ENCODE measurements at regions not wholly inside any gene's neighbourhood (a gene's known extent, or its start where the extent isn't known, plus 50 kb on each side); places are given as distances from the start of the nearest gene placed in this dataset.
"Not testable (repeated sequence)": the region's sequence is repeated elsewhere in the genome, so short reads cannot be mapped to it uniquely, and the experiment has no call there.

DNA sequence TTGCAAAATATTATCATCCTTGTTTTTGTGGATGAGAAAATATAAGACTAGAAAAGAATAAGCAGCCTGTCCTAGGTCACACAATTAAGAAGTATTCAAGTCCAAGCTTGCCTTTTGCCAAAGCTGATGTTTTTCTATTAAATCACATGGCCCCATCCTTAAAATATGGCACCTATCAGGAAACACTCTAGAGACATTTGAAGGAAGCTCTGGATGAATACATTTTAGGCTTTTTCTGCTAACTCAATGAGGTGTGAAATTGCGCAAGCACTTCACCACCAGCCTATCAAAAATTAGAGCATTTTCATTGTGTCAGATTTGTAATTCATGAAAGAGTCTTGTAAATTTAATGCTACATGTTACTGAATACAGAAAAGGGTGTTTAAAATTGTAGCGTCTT lies 251.1 kb upstream of the MAD2L1 start:
- DNase-seq (ENCODE audit: low read depth in 3 of 3, low spot score in 2 of 3): no peak

DNA sequence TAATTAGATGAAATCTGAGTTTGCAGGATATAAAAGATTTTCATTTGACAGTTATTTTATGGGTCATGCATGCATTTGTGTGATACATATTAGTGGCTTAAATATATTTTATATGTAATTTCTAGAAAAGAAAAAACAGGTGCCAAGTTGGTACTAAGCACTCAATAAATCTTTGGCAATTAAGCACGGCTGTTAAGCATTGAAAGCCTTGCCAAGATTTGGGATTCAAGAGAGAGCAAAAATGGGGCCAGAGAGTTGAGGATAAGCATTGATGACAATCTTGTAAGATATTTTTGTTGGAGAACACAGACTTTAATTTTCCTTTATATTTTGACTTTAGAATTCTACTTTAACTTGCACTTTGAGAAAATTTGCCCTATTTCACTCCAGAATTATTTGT lies 249.8 kb upstream of the MAD2L1 start:
- no peak for DNase-seq (ENCODE audit: low read depth in 3 of 3, low spot score in 2 of 3)

DNA sequence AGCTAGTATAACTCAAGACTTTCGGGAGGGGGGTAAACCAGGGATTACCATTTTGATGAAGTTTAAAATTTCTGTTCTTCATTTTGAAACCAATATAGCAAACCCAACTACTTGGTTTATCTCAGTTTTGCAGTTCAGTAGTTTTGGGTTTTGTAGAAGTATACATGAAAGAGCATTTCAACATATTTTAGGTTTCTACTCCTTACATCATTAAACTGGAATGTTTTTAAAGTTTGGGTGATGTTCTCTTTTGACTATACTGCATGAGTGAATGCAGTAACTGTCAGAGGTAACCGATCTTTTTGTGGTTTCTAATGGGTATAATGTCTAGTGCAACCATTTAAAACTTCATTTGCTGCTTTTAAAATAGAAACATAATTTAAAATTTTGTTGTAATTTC lies 248.3 kb upstream of the MAD2L1 start:
- no peak for DNase-seq (ENCODE audit: low read depth in 3 of 3, low spot score in 2 of 3)

DNA sequence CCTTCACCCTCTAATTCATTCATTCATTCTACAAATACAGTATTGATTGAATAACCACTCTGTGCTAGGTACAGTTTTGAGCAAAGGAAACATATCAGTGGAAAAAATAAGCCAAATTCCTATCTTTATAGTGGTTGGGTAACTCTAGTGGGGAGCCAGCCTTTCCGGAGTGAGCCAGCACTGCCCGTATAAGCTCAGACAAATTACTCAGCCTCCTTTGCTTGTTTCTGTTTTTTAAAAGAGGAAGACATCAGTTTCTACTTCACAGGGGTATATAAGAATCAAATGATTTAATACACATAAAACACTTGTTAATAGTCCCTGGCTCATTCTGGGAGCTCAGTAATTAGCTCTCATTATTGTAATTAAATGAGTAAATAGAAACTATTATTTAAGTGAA lies 238.2 kb upstream of the MAD2L1 start:
- no peak for DNase-seq (ENCODE audit: low read depth in 3 of 3, low spot score in 2 of 3)

DNA sequence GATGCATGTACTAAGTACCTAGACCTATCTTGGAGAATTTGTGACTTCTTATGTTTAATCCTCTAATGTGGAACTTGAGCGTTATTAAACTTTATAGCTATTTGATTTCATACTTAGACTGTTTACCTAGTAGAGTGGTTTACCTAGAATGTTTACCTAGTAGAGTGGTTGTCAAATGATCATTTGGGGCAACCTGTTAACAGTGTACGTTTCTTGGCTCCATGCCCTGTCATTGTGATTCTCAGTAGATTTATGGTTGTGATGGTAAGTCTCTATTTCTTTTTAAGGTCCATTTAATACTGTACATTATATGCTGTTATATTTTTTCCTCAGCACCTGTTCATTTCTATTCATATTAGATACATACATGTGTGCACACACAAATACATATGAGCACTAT lies 233.0 kb upstream of the MAD2L1 start:
- DNase-seq (ENCODE audit: low read depth in 3 of 3, low spot score in 2 of 3): no peak

DNA sequence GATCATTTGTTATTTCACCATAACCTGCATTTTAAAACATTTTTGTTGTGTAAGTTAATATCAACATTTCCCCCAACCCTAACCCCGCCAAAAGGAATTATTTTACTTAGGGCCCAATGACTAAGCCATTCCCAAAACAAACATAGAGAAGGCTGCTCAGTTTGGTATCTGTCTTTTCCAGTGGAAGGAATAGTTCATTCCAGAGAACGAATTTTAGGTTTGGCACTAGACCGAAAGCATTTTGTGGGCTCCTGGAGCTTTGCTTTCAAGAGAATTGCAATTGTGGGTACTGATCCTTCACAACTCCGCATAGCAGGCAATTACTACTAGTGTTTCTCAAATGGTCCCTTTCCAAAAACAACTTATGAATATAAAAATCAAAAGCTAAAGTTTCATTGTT lies 226.7 kb upstream of the MAD2L1 start:
- DNase-seq (ENCODE audit: low read depth in 3 of 3, low spot score in 2 of 3): no peak

DNA sequence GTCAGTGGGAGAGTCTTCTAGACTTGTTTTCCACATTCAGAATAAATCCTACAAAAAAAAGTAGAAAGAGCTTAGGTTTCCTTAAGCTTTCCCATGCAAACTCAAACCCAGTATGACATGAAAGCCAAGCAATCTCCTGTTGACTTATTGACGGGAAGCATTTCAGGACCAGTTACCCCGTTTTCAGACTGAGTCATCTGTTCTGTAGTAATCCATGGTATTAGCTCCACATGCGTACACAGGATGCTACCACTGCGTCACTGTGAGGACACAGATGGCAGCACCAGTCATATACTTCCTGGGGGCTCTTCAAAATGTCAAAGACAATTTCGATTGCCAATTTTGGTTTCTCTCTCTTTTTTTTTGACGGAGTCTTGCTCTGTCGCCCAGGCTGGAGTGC lies 224.9 kb upstream of the MAD2L1 start:
- no peak for DNase-seq (ENCODE audit: low read depth in 3 of 3, low spot score in 2 of 3)

DNA sequence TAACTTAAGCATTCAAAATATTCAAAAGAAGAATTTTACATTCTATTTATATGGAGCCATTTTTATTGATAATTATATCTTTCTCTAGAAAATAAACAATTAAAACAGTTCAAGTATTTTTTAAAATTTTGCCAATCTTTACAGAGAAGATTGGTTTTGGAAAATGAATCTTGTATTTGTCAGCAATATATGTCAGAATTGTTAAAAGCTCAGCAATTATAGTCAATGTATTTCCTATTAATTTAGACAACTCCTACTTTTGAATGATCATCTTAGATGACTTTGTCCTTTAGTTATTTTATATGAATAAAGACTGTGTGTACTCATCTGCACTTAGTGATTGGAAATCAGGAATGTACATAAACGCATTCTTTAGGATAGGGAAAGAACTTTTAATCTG lies 223.9 kb upstream of the MAD2L1 start:
- no peak for DNase-seq (ENCODE audit: low read depth in 3 of 3, low spot score in 2 of 3)

DNA sequence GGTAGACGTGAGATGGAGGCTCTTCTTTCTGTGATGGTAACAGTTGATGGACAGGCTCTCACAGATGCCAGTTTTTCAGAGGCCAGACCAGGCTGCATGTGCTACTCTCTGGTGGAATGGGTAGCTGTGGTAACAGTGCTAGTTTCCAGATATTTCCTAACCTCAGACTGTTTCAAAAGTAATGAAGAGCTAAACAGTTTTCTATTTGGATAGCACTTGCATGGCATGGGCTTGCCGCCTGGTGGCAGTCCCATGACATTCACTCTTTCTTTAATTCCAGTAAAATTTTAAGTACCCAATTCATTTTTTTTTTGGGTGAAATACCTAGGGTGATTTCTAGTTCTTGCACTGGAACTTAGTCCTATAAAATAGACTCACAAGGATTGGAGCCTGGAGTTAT lies 220.2 kb upstream of the MAD2L1 start:
- no peak for DNase-seq (ENCODE audit: low read depth in 3 of 3, low spot score in 2 of 3)

DNA sequence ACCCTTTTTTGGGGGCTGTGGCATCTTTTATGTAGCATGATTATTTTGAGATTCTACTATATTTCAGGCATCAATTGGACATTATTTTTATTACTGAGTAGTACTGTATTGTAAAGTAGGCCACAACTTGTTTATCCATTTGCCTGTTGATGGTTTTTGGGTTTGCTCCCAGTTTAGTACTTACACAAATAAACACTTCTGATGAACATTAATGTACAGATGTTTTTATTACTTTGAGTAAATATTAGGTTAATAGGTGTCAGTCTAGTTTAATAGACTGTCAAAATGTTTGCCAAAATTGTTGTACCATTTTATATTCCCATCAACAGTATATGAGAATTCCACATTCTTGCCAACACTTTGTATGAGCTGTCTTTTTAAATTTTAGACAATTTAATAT lies 214.9 kb upstream of the MAD2L1 start:
- DNase-seq (ENCODE audit: low read depth in 3 of 3, low spot score in 2 of 3): peak in 1 of 3 donors; percentile 10

DNA sequence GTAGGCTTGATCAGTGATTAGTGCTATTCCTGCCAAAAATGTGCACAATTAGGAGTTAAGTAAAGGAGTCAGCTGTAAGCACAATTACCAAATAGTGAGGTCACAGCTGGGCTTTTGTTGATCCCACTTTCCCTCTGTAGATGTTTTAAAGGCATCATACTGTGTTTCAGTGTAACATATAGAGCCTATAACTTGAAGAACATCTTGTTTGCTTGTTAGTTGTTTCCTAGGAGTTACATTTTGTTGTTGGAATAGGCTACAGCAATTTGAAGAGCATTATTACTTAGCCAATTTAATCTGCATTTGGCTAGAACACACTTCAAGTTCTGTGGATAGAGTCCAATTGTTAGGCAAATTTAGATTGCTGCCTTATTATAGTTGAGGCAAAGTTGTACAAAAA lies 210.7 kb upstream of the MAD2L1 start:
- no peak for DNase-seq (ENCODE audit: low read depth in 3 of 3, low spot score in 2 of 3)

DNA sequence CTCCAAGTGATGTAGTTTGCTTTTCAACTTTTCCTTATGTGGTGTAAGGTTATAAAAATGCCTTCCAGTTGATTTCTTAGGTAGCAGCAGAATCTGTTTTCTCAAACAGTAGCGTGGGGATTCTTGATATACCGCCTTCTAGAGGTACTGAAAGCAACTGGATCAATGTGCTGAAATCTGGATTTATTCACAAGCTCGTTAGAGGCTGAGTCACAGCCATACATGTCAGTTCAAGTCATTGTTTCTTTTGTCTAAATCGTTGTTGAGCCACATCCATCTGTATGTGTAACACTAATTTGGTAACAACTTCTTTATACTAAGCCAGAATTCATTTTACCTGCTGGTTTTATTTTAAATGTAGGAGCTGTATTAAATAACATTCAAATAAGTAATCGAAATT lies 200.0 kb upstream of the MAD2L1 start:
- DNase-seq (ENCODE audit: low read depth in 3 of 3, low spot score in 2 of 3): no peak

DNA sequence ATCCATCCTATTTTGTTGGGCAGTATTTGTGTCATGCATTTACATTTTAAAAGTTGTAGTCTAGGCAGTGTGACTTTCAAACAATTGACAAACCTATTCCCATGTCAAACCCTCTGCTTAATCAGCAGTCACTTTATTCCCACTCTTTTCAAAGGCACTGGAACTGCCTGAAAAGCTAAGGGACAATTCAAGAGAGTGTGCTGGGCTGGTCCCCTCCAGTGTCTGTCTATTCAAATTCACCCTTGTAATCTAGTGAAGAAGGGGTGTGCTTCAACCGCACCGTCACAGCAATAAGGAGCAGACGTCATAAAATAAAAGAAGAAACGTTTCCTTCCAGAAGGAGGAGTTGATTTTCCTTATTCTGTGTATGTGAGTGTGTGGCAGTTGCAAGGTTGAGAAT lies 197.0 kb upstream of the MAD2L1 start:
- no peak for DNase-seq (ENCODE audit: low read depth in 3 of 3, low spot score in 2 of 3)

DNA sequence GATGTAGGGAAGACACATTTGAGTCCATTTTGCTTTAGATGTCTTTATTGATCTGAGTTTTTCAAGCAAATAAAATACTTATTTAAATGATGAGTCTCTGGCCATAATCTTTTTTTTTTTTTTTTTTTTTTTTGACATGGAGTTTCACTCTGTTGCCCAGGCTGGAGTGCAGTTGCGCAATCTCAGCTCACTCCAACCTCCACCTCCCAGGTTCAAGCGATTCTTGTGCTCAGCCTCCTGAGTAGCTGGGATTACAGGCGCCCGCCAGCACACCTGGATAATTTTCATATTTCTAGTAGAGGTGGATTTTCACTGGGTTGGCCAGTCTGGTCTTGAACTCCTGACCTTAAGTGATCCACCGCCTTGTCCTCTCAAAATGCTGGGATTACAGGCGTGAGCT lies 194.5 kb upstream of the MAD2L1 start:
- DNase-seq (ENCODE audit: low read depth in 3 of 3, low spot score in 2 of 3): no peak

DNA sequence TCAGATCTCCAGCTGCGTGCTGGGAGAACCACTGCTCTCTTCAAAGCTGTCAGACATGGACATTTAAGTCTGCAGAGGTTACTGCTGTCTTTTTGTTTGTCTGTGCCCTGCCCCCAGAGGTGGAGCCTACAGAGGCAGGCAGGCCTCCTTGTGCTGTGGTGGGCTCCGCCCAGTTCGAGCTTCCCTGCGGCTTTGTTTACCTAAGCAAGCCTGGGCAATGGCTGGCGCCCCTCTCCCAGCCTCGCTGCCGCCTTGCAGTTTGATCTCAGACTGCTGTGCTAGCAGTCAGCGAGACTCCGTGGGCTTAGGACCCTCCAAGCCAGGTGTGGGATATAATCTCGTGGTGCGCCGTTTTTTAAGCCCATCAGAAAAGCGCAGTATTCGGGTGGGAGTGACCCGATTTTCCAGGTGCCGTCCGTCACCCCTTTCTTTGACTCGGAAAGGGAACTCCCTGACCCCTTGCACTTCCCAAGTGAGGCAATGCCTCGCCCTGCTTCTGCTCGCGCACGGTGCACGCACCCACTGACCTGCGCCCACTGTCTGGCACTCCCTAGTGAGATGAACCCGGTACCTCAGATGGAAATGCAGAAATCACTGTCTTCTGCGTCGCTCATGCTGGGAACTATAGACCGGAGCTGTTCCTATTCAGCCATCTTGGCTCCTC lies 189.6 kb upstream of the MAD2L1 start:
- not testable (repeated sequence) for DNase-seq (ENCODE audit: low read depth in 3 of 3, low spot score in 2 of 3)

DNA sequence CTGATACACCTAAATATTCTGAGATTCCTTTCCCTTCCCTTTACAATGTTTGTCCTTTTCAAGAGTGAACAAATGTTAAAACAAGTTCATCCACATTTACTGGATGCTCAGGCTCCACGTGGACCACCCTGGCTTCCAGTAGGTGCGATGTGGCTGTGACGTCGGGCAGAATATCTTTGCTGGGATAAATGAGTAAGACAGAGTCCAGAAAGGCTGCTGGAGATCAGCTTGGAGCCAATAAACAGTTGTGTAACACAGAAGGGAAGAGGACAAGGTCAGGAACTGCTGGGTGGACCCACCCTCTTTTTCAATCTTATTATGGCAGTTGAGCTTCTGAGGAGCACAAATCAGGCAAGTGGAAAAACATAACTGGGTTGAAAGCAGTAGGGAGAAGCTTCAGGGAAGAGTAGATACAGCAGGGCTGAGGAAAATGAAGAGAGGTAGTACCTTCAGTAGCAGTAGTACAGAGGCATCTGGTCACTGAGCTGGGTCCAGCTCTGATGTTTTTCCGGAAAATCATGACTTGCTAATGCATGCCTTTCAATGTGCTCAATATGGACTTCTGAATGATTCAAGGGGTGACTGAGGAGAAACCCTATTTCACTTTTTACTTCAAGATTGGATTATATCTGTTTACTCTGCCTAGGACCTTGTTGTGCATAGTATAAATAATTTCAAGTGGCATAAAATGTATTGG lies 171.8 kb upstream of the MAD2L1 start:
- no peak for DNase-seq (ENCODE audit: low read depth in 3 of 3, low spot score in 2 of 3)

DNA sequence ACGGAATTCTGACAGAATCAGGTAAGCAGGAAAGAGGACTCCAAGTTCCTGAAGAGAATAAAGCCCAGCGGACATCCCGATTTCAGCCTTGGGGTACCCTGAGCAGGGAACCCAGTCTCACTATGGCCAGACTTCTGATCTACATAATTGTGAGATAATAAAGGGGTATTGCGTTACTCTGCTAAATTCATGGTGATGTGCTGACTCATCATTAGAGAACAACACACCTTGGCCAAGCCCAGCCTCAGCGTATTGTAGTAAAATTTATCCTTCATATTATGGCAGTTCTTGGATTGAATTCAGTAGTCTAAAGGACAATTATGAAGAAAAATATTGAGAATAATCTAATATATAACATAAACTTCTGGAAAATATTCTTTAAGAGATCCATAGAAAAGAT lies 170.2 kb upstream of the MAD2L1 start:
- DNase-seq (ENCODE audit: low read depth in 3 of 3, low spot score in 2 of 3): no peak

DNA sequence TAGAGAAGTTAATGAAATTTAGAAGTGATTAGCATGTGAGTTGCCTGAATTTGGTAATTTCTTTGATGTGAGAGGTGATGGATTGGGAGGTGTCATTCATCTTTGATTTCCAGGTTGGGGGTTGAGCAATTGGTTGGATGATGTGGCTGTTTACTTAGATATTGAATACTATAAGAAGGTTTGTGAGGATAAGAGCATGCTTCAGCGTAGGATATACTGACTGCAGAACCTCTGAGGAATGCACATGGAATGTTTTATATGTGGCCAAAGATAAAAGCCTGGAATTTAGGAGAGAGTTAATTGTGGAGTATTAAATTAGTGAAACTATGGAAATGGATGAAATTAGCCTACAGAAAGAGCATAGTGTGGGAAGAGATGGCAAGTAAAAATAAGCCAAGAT lies 165.4 kb upstream of the MAD2L1 start:
- DNase-seq (ENCODE audit: low read depth in 3 of 3, low spot score in 2 of 3): no peak

DNA sequence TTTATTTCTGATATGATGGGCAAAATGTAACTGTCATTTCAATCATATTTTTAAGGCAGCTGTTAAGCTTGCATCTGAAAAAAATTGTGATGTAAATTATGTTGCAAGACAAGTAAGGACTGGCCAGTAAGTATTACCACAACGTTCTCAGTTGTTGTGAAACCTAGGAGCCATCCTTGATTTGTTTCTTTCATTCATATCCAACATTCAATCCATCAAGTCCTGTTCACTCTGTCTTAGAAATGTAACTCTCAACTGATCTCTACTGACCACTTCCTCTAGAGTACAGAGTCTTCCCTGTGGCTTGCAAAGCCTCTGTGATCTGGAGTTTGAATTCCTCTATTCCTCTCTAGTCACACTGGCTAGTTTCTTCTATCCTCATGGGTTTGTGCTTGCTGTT lies 161.4 kb upstream of the MAD2L1 start:
- no peak for DNase-seq (ENCODE audit: low read depth in 3 of 3, low spot score in 2 of 3)

DNA sequence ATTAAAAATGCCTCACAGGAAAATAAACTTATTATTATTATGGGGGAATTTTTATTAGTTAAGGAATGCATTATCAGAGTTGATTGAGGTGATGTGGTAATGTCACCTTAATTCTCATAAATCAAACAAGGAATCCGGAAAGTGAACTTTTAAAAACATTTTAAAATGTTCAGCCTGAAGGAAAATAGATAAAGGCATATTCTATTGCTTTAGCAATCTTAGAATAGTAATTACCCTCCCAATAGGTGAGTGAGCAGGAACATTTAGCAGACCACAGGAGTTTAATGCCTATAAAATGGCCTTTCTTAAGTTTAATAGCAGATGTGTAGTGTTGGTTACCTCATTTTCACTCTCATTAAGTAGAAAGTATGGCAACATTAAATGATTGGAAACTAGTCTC lies 160.9 kb upstream of the MAD2L1 start:
- DNase-seq (ENCODE audit: low read depth in 3 of 3, low spot score in 2 of 3): no peak

DNA sequence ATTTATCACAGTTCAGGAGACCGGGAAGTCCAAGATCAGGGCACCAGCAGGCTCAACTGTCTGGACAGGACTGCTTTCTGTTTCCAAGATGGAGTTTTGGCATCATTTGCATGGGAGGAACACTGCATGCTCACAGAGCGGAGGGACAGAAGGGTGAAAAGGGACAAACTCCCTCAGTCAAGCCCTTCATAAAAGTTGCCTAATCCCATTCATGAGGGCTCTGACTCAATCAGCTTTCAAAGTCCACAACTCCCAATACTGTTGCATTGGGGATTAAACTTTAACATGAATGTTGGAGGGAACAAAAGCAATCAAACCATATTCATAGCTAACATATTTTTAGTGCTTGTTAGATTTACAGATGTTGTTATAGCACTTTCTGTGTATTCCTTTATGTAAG lies 158.9 kb upstream of the MAD2L1 start:
- DNase-seq (ENCODE audit: low read depth in 3 of 3, low spot score in 2 of 3): no peak

DNA sequence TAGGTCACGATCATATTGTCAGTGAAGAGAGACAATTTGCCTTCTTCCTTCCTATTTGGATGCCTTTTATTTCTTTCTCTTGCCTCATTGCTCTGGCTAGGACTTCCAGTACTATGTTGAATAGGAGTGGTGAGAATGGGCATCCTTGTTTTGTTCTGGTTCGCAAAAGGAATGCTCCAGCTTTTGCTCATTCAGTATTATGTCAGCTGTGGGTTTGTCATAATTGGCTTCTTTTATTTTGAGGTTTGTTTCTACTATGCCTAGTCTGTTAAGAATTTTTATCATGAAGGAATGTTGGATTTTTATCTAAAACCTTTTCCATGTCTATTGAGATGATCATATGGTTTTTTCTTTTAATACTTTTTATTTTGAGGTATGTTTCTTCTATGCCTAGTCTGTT lies 152.3 kb upstream of the MAD2L1 start:
- DNase-seq (ENCODE audit: low read depth in 3 of 3, low spot score in 2 of 3): no peak

DNA sequence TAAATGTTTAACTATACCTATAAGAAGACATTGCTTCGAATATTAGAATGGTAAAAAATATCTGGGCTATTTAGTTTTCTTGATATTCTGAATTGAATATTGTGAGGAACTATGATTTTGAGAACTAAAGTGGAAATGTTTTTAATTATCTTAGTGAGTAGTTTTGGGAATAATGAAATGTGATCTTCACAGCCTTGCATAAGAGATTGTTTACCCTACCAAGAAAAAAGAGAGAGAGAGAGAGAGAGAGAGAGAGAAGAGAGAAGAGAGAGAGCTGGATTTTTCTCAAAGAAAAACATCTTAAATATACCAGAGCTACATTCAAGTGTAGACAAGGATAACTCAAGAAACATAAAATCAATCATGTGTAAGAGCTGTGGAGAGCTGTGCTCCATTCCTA lies 148.7 kb upstream of the MAD2L1 start:
- DNase-seq (ENCODE audit: low read depth in 3 of 3, low spot score in 2 of 3): no peak
